Prostate gland (tissue), 2 donors: ENCODE measurements at regions not wholly inside any gene's neighbourhood (a gene's known extent, or its start where the extent isn't known, plus 50 kb on each side); places are given as distances from the start of the nearest gene placed in this dataset.

Source experiments
- POLR2AphosphoS5 ChIP-seq: sonication (generic); formaldehyde crosslinking; IDR thresholded peaks from one replicate; pipeline ENCODE4 v1.6.1; 2017; ENCODE audit warnings: antibody characterized with exemption
- TF ChIP-seq, protein P1 (sequence below), 4 experiments: fragments of 200-600 bp in 2 of 4; fragments of 450-650 bp in 2 of 4; sonication (generic) in 2 of 4; IDR thresholded peaks; 1 replicate in 3 of 4; 2 replicates in 1 of 4; pipeline ENCODE4 v1.5.1; 2016 to 2019; ENCODE audit warnings: antibody characterized with exemption in 4 of 4, mild to moderate bottlenecking in 2 of 4, moderate library complexity in 2 of 4

DNA sequence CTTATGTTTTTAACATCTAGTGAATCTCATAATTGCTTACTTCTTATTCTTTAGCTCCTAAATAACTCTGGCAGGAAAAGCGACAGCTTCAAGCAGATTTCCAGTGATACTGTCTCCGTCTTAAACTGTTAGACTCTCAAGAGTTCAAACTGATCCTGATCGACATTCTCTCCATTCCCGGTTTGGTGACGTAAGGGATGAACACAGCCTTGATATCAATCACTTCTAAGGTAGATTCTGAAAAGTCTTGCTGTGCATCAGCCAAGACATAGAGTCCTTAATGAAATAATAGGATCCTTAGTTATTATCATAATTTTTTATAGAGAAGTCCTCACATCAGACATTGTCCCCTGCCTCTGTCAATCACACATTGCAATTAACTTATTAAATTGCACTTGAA is 534.6 kb downstream of the TFEC start:
- TF ChIP-seq, protein P1, sequence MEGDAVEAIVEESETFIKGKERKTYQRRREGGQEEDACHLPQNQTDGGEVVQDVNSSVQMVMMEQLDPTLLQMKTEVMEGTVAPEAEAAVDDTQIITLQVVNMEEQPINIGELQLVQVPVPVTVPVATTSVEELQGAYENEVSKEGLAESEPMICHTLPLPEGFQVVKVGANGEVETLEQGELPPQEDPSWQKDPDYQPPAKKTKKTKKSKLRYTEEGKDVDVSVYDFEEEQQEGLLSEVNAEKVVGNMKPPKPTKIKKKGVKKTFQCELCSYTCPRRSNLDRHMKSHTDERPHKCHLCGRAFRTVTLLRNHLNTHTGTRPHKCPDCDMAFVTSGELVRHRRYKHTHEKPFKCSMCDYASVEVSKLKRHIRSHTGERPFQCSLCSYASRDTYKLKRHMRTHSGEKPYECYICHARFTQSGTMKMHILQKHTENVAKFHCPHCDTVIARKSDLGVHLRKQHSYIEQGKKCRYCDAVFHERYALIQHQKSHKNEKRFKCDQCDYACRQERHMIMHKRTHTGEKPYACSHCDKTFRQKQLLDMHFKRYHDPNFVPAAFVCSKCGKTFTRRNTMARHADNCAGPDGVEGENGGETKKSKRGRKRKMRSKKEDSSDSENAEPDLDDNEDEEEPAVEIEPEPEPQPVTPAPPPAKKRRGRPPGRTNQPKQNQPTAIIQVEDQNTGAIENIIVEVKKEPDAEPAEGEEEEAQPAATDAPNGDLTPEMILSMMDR (IDR thresholded peaks at IDR 0.05): no peak
- TF ChIP-seq POLR2AphosphoS5: no peak
